Epithelial cell of proximal tubule (primary cell): ENCODE measurements at regions not wholly inside any gene's neighbourhood (a gene's known extent, or its start where the extent isn't known, plus 50 kb on each side); places are given as distances from the start of the nearest gene placed in this dataset.

Experiments
- DNase-seq: peaks from one replicate; pipeline ENCODE4 v3.0.0-alpha.2; 2011; ENCODE audit warnings: low read depth
- H3K4me3 ChIP-seq: 2 replicates; pipeline ENCODE4 v1.5.1; 2011; ENCODE audit warnings: low read depth, mild to moderate bottlenecking, low read length
- CTCF ChIP-seq: conservative IDR thresholded peaks from 2 replicates; pipeline ENCODE4 v1.5.1; 2012; ENCODE audit warnings: low read depth, mild to moderate bottlenecking, low read length

- no peak for DNase-seq
- TF ChIP-seq CTCF, result no peak
- no peak overlapping the region for H3K4me3 ChIP-seq
These were observed 182.4 kb upstream of the TSHZ2 start for GRCh38 chr20:52789716-52790115.

GRCh38 chr20:52787962-52788361 is 184.2 kb upstream of the TSHZ2 start:
- H3K4me3 ChIP-seq, result no peak overlapping the region
- no peak for TF ChIP-seq CTCF
- DNase-seq, result no peak

DNA sequence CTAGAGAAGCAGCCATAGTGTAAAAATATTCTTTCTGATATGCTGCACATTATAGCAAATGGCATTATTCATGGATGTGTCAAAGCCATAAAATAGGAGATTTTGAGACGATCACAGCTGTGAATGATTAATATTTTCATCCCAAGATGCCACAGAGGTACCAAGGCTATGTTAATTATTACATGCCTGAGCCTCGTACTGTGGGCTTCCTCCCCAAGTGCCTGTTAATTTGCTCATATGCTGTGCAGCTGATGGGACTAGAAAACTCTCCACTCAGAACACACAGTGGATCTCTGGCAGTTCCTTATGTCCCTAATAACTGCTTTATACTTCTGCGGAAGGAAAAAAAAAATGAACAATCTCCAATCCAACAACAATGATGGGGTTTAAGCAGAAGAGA is 184.9 kb upstream of the TSHZ2 start:
- H3K4me3 ChIP-seq, result no peak overlapping the region
- no peak for TF ChIP-seq CTCF
- DNase-seq, result no peak

DNA sequence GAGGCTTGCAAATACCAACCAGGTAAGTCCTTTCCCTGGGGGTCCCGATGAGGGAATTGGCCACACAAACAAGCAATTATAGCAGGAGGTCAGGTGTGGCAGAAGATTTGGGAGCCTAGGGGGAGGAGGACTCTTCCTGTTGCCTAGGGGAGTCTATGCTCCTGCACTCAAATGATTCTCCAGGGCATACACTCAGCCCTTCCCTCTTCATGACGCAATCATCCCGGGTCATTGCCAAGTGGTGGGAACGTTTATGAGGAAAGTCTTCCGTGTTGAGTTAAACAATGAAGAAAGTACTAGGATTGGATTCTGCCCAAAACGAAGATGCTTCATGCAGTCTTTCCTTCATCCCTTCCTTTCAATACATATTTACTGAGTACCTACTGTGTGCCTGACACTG is 186.5 kb upstream of the TSHZ2 start:
- no peak for TF ChIP-seq CTCF
- H3K4me3 ChIP-seq, result no peak overlapping the region
- no peak for DNase-seq

- TF ChIP-seq CTCF, result peak; percentile 38
- H3K4me3 ChIP-seq, result no peak overlapping the region
- DNase-seq, result no peak
These were observed 188.4 kb upstream of the TSHZ2 start for GRCh38 chr20:52783769-52784168.

DNA sequence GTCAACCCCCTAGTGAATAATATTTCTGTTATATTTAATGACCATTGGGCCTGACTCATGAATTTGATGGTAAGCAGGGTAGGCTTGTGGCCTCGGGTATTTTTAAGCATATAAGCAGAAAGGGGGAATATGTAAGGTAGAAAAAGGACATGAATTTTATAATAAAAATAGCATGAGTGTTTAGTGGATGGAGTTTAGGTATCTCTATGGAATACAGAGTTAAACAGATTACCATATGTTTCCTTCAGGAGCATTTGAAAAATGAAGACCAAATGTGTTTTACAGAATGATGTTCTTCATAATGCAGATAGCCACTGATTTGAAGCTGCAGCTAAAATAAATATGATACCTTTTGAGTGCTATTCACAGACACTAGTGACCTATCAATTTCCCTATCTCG is 191.7 kb upstream of the TSHZ2 start:
- no peak for TF ChIP-seq CTCF
- DNase-seq, result no peak
- H3K4me3 ChIP-seq, result no peak overlapping the region

DNA sequence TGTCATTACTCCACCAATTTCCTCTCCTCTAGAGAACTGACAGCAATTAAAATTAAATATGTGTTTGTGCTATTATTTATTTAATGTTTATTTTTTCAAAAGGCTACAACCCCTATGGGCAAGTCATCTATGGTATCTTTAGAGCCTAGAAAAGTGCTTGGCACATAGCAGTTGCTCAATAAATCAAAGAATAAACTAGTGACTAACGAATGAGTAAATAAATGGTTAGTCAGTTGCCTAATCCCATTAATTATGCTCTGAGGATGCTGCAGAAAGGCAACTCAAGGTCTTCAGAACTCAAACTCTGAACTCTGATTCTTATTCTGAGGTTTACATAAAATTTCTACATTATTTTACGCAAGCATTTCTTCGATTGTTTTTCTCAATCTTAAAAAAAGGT is 193.0 kb upstream of the TSHZ2 start:
- no peak for DNase-seq
- no peak overlapping the region for H3K4me3 ChIP-seq

More for the DNA sequence above, 193.0 kb upstream of the TSHZ2 start:
- no peak for TF ChIP-seq CTCF
